OCI-M1 (cell line): ENCODE measurements at regions not wholly inside any gene's neighbourhood (a gene's known extent, or its start where the extent isn't known, plus 50 kb on each side); places are given as distances from the start of the nearest gene placed in this dataset.

Experiments
- DNase-seq: peaks from one replicate; lab custom pipeline; 2025; lab: John Stamatoyannopoulos, UW

GRCh38 chr4:122203407-122203806 lies 51.3 kb downstream of the BLTP1 start:
- no peak for DNase-seq

DNA sequence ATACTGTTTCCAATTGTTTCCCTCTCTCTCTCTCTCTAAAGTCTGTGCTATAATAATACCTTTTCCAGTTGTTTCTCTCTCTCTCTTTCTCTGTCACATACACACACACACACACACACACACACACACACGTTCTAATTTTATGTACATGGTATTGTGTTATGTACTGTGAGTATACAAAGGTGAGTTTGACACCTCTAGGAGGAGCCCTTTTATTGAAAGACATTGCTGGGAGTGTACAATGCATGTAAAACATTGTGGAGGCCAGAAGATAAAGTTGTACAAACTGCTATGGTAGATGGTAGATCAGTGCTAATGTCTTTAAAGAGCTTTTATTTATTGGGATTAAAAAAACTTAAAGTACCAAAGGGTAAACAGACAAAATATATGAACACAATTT lies 53.6 kb downstream of the BLTP1 start:
- DNase-seq = peak; percentile 20

GRCh38 chr4:122212880-122213279 lies 60.7 kb downstream of the BLTP1 start:
- DNase-seq = peak; percentile 91

- DNase-seq = peak; percentile 9
Measured at GRCh38 chr4:122218762-122219161, 66.6 kb downstream of the BLTP1 start.

DNA sequence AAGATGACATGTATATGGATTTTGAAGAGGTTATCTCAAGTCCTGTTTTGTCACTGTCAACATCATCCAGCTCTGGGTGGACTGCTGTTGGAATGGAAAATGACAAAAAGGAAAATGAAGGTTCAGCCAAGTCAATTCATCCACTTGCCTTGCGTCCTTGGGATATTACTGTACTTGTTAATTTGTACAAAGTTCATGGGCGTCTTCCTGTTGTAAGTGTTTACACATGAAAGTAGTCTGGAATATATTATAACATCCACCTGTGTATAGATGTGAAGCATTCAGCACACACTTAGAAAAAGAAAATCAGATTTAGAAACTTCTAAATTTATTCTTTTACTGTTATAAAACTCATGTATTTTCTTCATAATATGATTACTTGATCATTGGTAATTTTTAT lies 67.2 kb downstream of the BLTP1 start:
- no peak for DNase-seq

- DNase-seq = no peak
Measured at GRCh38 chr4:122221322-122221721, 69.2 kb downstream of the BLTP1 start.

DNA sequence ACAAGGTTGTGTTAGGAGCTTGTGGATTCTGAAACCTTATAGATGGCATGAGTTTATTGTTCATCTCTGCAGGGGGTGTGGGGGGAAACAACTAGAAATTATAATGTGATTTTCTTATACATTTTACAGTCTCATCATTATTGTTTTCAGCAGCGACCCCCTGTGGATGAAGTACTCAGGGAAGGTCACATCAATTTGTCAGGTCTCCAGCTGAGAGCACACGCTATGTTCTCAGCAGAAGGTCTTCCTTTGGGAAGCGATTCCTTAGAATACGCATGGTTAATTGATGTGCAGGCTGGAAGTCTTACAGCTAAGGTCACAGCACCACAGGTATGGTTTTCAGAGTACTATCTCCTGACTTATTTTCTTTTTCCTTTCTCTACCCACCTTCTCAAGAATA lies 72.2 kb downstream of the BLTP1 start:
- peak; percentile 55 for DNase-seq

GRCh38 chr4:122227202-122227601 lies 75.1 kb downstream of the BLTP1 start:
- DNase-seq = no peak

- DNase-seq = no peak
Measured at GRCh38 chr4:122229857-122230256, 77.7 kb downstream of the BLTP1 start.

DNA sequence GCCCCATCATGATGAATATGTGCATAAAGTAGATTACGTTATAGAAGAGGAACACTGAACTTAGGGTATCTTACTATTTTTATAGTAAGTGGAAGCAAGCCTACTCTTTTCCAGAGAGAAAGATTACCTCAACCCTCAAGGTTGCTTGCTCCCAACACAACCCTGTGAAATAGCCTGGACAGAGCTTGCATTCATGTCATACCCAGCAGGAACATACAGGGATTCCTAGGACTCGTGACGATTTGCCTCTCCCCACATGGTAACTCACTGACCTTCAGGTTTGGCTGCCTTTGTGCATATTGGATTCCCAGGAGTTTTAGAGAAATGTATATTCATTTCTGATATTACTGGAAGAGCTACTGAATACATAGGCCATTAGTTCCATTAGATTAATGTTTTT lies 80.5 kb downstream of the BLTP1 start:
- DNase-seq = no peak

GRCh38 chr4:122234686-122235085 lies 82.6 kb downstream of the BLTP1 start:
- DNase-seq = no peak

GRCh38 chr4:122243785-122244184 lies 91.7 kb downstream of the BLTP1 start:
- no peak for DNase-seq

- no peak for DNase-seq
Measured at GRCh38 chr4:122244764-122245163, 92.6 kb downstream of the BLTP1 start.

DNA sequence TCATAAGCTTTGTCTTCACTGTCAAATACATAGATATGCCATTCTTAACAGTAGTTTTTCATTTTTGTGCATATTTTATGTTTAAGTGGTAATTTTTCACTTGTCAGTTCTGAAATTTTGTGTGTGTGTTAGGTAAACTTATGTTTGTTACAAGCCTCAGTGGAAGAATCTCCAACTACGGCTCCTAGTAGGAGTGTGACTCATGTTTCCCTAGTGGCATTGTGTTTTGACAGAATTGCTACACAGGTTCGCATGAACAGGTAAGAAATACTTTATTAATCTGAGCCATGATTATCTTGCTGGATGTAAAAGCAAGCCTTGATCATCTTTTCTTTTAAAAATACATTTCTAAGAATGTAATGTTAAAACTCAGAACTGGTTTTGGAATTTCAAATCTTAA lies 94.4 kb downstream of the BLTP1 start:
- DNase-seq = no peak

DNA sequence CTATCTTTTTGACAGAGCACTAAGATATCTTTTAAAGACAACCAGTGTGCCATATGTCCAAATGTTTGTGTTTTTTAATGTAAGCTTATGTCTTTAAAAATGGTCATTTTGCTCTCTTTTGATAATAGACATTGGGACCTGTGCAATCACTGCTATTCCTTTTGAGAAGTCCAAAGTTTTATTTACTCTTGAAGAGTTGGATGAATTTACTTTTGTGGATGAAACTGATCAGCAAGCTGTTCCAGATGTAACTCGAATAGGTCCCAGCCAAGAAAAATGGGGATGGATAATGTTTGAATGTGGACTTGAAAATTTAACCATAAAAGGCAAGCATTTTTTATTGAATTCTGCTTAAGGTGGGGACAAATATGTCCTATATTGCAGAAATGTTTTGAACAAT lies 97.2 kb downstream of the BLTP1 start:
- no peak for DNase-seq

DNA sequence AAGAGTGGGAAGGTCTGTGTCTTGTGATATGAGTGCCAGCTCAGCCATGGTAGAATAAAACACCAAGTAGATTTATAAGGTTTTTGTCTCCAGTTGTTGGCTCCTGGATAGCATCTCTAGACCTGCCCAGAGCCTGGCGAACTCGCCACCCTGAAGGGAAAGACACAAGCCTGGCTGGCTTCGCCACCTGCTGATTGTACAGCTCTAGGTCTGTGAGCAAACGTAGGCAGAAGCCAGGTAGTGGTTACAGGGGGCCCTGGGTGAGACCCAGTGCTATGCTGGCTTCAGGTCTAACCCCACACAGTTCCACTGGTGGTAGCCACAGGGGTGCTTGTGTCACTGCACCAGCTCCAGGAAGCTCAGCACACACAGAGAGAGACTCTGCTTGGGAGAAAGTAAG lies 100.5 kb downstream of the BLTP1 start:
- DNase-seq = no peak

GRCh38 chr4:122259849-122260248 lies 107.7 kb downstream of the BLTP1 start:
- no peak for DNase-seq

- DNase-seq = no peak
Measured at GRCh38 chr4:122276359-122276758, 102.5 kb upstream of the ADAD1 start.

GRCh38 chr4:122278976-122279375 lies 99.8 kb upstream of the ADAD1 start:
- no peak for DNase-seq

- no peak for DNase-seq
Measured at GRCh38 chr4:122279670-122280069, 99.1 kb upstream of the ADAD1 start.

DNA sequence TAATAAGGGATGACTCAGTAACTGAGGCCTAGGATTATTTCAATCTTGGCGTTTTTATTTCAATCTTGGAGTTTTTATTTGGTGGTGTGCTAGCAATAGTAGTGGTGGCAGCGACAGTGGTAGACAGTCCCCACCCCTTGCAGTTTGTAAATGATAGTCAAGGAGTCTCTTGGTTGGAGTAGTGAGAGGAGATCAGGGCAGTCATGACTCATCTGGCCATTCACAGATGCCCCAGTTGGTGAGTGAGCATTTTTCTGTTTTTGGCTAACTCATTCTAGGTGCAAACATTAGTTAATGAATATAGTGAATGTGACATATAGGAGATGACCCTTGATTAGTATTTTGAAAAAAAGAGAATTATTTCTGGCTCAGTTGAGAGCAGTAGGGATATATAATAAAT lies 93.5 kb upstream of the ADAD1 start:
- peak; percentile 68 for DNase-seq

GRCh38 chr4:122293374-122294365 lies 85.1 kb upstream of the ADAD1 start:
- DNase-seq = no peak

DNA sequence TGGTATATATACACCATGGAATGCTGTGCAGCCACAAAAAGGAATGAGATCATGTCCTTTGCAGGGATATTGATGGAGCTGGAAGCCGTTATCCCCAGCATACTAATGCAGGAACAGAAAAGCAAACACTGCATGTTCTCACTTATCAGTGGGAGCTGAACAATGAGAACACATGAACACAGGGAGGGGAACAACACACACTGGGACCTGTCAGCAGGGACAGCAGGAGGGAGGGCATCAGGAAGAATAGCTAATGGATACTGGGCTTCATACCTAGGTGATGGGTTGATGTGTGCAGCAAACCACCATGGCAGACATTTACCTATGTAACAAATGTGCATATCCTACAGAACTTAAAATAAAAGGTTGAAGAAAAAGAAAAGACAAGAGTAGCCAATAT lies 81.1 kb upstream of the ADAD1 start:
- no peak for DNase-seq

DNA sequence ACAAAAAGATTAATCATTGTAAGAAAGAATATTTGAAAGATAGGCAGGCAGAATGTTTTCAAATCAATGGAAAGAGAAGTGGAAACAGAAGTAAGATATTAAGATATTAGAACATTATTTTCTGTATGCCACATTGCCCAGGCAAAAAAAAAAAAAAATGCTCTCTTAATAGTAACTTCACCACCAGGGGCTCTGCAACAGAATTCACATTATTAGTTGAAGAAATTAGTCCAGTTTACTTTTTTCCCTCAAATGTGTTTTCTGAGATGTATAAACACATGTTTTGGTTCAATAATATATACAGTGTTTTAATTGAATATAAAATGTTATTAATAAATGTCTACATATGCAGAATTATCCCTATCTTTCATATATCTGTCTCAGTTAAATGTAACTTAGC lies 78.0 kb upstream of the ADAD1 start:
- no peak for DNase-seq
